Lower lobe of right lung (tissue), 2 donors: ENCODE measurements at regions not wholly inside any gene's neighbourhood (a gene's known extent, or its start where the extent isn't known, plus 50 kb on each side); places are given as distances from the start of the nearest gene placed in this dataset.

Source experiments
- ATAC-seq, 2 donors: fragments of 200-7000 bp; cut with Tn5 transposase; one replicate each; pipeline ENCODE4 v1.9.1; 2020 to 2022; ENCODE audit warnings: mild to moderate bottlenecking in 2 of 2, moderate library complexity in 2 of 2
- DNase-seq: peaks from one replicate; pipeline ENCODE4 v3.0.0-alpha.2; 2020
- H3K27ac ChIP-seq: fragments of 200-600 bp; one replicate; pipeline ENCODE4 v1.8.0; 2022
- H3K27me3 ChIP-seq: fragments of 200-600 bp; one replicate; pipeline ENCODE4 v1.8.0; 2022; ENCODE audit warnings: low read depth
- H3K36me3 ChIP-seq: fragments of 200-600 bp; one replicate; pipeline ENCODE4 v1.8.0; 2022; ENCODE audit warnings: mild to moderate bottlenecking
- H3K4me1 ChIP-seq: fragments of 200-600 bp; one replicate; pipeline ENCODE4 v1.8.0; 2022
- H3K4me3 ChIP-seq: fragments of 200-600 bp; one replicate; pipeline ENCODE4 v1.8.0; 2022; ENCODE audit warnings: mild to moderate bottlenecking
- H3K9me3 ChIP-seq: fragments of 200-600 bp; one replicate; pipeline ENCODE4 v1.8.0; 2022
- CTCF ChIP-seq: fragments of 200-600 bp; IDR thresholded peaks from one replicate; pipeline ENCODE4 v1.8.0; 2022; ENCODE audit warnings: antibody characterized with exemption, mild to moderate bottlenecking
- intact Hi-C: fragments of 100-400 bp; cut with DNase I; formaldehyde crosslinking; loops from one replicate; pipeline ENCODE4 v1.11.0; 2022
- donor health status: DM: no; HTN: yes; CAD: no; lungs with severe emphysema.

DNA sequence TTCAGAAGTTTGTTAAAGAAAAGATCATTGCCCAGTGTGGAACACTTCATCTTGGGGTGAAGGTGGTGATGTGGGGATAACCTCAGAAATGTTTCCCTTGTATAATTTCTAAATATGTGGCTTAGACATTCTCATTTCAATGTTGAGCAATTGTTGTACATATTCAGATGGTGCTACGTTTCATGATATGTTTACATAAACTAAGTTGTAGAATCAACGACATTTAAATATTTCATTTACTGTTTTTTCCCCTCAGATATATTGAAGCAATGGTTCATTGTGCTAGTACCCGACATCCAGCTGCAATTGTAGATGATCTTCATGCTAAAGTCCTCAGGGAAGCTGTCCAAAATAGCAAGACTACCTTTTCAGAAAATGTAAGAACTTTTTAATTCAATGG lies 92.6 kb downstream of the BLTP1 start:
- TF ChIP-seq CTCF = no peak
- DNase-seq (no peak), ATAC-seq (no peak)
- intact Hi-C loops = no loop called here
- Histone ChIP-seq H3K27ac (no peak overlapping the region), H3K9me3 (no peaks in the 10 kb centered on the region), H3K27me3 (no peaks in the 10 kb centered on the region), H3K4me3 (no peak overlapping the region), H3K4me1 (no peaks in the 10 kb centered on the region), H3K36me3 (peaks cover 73% of the 10 kb centered on the region)

GRCh38 chr4:122246551-122246950 lies 94.4 kb downstream of the BLTP1 start:
- peaks cover 80% of the 10 kb centered on the region for H3K36me3 ChIP-seq
- no peak overlapping the region for H3K27ac ChIP-seq
- intact Hi-C loops = no loop called here
- ATAC-seq (no peak), DNase-seq (no peak)
- H3K9me3 ChIP-seq = no peaks in the 10 kb centered on the region
- no peak for TF ChIP-seq CTCF
- no peaks in the 10 kb centered on the region for H3K4me1 ChIP-seq
- H3K27me3 ChIP-seq = no peaks in the 10 kb centered on the region
- H3K4me3 ChIP-seq = no peak overlapping the region

DNA sequence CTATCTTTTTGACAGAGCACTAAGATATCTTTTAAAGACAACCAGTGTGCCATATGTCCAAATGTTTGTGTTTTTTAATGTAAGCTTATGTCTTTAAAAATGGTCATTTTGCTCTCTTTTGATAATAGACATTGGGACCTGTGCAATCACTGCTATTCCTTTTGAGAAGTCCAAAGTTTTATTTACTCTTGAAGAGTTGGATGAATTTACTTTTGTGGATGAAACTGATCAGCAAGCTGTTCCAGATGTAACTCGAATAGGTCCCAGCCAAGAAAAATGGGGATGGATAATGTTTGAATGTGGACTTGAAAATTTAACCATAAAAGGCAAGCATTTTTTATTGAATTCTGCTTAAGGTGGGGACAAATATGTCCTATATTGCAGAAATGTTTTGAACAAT lies 97.2 kb downstream of the BLTP1 start:
- no peak for DNase-seq
- TF ChIP-seq CTCF = no peak
- Histone ChIP-seq H3K4me3 (no peak overlapping the region), H3K36me3 (peaks cover 96% of the 10 kb centered on the region), H3K27me3 (no peaks in the 10 kb centered on the region), H3K9me3 (no peaks in the 10 kb centered on the region), H3K4me1 (no peaks in the 10 kb centered on the region), H3K27ac (no peak overlapping the region)
- ATAC-seq = no peak
- intact Hi-C loops = no loop called here

DNA sequence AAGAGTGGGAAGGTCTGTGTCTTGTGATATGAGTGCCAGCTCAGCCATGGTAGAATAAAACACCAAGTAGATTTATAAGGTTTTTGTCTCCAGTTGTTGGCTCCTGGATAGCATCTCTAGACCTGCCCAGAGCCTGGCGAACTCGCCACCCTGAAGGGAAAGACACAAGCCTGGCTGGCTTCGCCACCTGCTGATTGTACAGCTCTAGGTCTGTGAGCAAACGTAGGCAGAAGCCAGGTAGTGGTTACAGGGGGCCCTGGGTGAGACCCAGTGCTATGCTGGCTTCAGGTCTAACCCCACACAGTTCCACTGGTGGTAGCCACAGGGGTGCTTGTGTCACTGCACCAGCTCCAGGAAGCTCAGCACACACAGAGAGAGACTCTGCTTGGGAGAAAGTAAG lies 100.5 kb downstream of the BLTP1 start:
- no peaks in the 10 kb centered on the region for H3K27me3 ChIP-seq
- peaks cover 96% of the 10 kb centered on the region for H3K36me3 ChIP-seq
- no peaks in the 10 kb centered on the region for H3K9me3 ChIP-seq
- no peak for ATAC-seq
- TF ChIP-seq CTCF = no peak
- DNase-seq = no peak
- H3K4me1 ChIP-seq = no peaks in the 10 kb centered on the region
- no peak overlapping the region for H3K27ac ChIP-seq
- intact Hi-C loops = no loop called here
- no peak overlapping the region for H3K4me3 ChIP-seq

GRCh38 chr4:122259849-122260248 lies 107.7 kb downstream of the BLTP1 start:
- no peaks in the 10 kb centered on the region for H3K27me3 ChIP-seq
- DNase-seq (no peak), ATAC-seq (no peak)
- no peaks in the 10 kb centered on the region for H3K9me3 ChIP-seq
- H3K36me3 ChIP-seq = peaks cover 87% of the 10 kb centered on the region
- no peak for TF ChIP-seq CTCF
- H3K4me3 ChIP-seq = no peak overlapping the region
- H3K4me1 ChIP-seq = no peaks in the 10 kb centered on the region
- no peak overlapping the region for H3K27ac ChIP-seq
- intact Hi-C loops = no loop called here

DNA sequence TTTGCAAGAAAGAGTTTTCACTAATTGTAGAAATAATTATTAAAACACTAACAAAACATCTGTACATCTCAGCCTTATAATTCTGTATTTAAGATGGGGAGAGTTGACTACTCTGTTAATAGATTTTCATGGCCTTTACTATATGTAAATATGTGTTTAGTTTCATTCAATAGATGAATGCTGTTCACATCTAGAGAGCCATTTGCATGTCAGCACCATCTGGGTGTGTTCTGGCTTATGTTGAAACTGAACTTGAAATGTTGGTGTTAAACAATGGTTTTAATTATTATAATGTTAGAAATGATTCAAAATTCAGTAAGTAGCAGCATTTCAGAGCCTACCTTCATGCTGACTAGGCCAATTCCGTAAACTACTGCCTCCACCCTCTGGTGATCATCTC lies 102.5 kb upstream of the ADAD1 start:
- H3K9me3 ChIP-seq = no peaks in the 10 kb centered on the region
- no peak overlapping the region for H3K4me3 ChIP-seq
- no peak for DNase-seq
- intact Hi-C loops = no loop called here
- H3K27me3 ChIP-seq = no peaks in the 10 kb centered on the region
- no peak for ATAC-seq
- no peak for TF ChIP-seq CTCF
- H3K36me3 ChIP-seq = peaks cover 87% of the 10 kb centered on the region
- no peak overlapping the region for H3K27ac ChIP-seq
- no peaks in the 10 kb centered on the region for H3K4me1 ChIP-seq
